Loucy (cell line): ENCODE measurements at regions not wholly inside any gene's neighbourhood (a gene's known extent, or its start where the extent isn't known, plus 50 kb on each side); places are given as distances from the start of the nearest gene placed in this dataset.

ENCODE experiments used
- H2AFZ ChIP-seq: fragments of 200-600 bp; sonication (generic); 2 replicates; pipeline ENCODE4 v1.6.0; 2016; ENCODE audit warnings: antibody characterized with exemption, mild to moderate bottlenecking, low read length, moderate library complexity
- H3F3A ChIP-seq: fragments of 200-600 bp; 2 replicates; pipeline ENCODE4 v1.6.0; 2016; ENCODE audit warnings: antibody characterized with exemption, low read depth, mild to moderate bottlenecking
- H3K27me3 ChIP-seq: fragments of 200-600 bp; sonication (generic); 2 replicates; pipeline ENCODE4 v1.6.1; 2014; ENCODE audit warnings: low read length, mild to moderate bottlenecking; ENCODE audit not compliant: insufficient read depth, poor library complexity, severe bottlenecking
- H3K36me3 ChIP-seq: fragments of 200-600 bp; sonication (generic); 2 replicates; pipeline ENCODE4 v1.6.1; 2016; ENCODE audit warnings: low read length; ENCODE audit not compliant: insufficient read depth
- H3K4me1 ChIP-seq: fragments of 200-600 bp; sonication (generic); 2 replicates; pipeline ENCODE4 v1.5.1; 2014; ENCODE audit warnings: low read length, mild to moderate bottlenecking; ENCODE audit not compliant: insufficient read depth, poor library complexity, severe bottlenecking
- H3K4me2 ChIP-seq: fragments of 200-600 bp; sonication (generic); 2 replicates; pipeline ENCODE4 v1.6.0; 2014; ENCODE audit warnings: antibody characterized with exemption, low read length, low read depth, mild to moderate bottlenecking; ENCODE audit not compliant: poor library complexity, severe bottlenecking
- H3K4me3 ChIP-seq: fragments of 200-600 bp; sonication (generic); 2 replicates; pipeline ENCODE4 v1.5.1; 2014; ENCODE audit warnings: low read length, mild to moderate bottlenecking, mixed read lengths; ENCODE audit not compliant: poor library complexity, severe bottlenecking
- H3K79me2 ChIP-seq: fragments of 200-600 bp; sonication (generic); 2 replicates; pipeline ENCODE4 v1.6.1; 2014; ENCODE audit warnings: low read length; ENCODE audit not compliant: insufficient read depth
- H3K9ac ChIP-seq: fragments of 200-600 bp; sonication (generic); 2 replicates; pipeline ENCODE4 v1.6.0; 2014; ENCODE audit warnings: mild to moderate bottlenecking, low read depth, low read length, moderate library complexity; ENCODE audit not compliant: poor library complexity, severe bottlenecking
- H3K9me2 ChIP-seq: fragments of 200-600 bp; sonication (generic); replicated peaks from 2 replicates; pipeline ENCODE4 v1.6.1; 2016; ENCODE audit warnings: low read depth, low read length, mixed read lengths
- H3K9me3 ChIP-seq: fragments of 200-600 bp; sonication (generic); 2 replicates; pipeline ENCODE4 v1.6.1; 2014; ENCODE audit warnings: mild to moderate bottlenecking, antibody characterized with exemption, low read length, low read depth; ENCODE audit not compliant: insufficient read depth
- H4K20me1 ChIP-seq: fragments of 200-600 bp; sonication (generic); 2 replicates; pipeline ENCODE4 v1.6.0; 2014; ENCODE audit warnings: antibody characterized with exemption, low read length, mild to moderate bottlenecking; ENCODE audit not compliant: insufficient read depth, poor library complexity, severe bottlenecking
- EZH2phosphoT487 ChIP-seq: fragments of 200-600 bp; IDR thresholded peaks from 2 replicates; pipeline ENCODE4 v1.6.1; 2018; ENCODE audit warnings: antibody characterized with exemption, mild to moderate bottlenecking, moderate library complexity, borderline replicate concordance
- TF ChIP-seq, protein P1 (sequence below): fragments of 200-600 bp; sonication (generic); conservative IDR thresholded peaks from 2 replicates; pipeline ENCODE4 v1.5.1; 2014; ENCODE audit warnings: mild to moderate bottlenecking, antibody characterized with exemption, low read length

DNA sequence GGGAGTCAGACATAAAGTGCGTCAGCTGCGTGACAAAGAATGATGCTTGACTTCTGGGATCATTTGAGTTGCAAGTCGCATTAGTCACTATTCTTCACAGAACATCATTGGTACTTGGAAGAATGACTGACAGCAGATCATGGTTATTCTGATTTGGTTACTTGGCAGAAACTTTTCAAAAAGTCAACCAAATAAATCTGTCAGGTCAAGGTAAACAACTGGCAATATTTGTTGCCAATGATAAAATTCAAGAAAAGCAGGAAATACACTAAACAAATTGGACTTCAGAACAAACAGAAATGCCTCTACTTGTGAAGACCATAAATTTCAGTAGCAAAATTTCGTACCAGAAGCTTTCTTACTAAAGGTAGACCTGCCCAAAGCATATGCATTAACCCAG, 221.6 kb downstream of the TFAP2A start:
- H3F3A ChIP-seq, result no peaks in the 10 kb centered on the region
- H3K4me2 ChIP-seq, result no peak overlapping the region
- no peak overlapping the region for H3K4me3 ChIP-seq
- no peaks in the 10 kb centered on the region for H3K79me2 ChIP-seq
- H3K9me3 ChIP-seq, result no peaks in the 10 kb centered on the region
- no peaks in the 10 kb centered on the region for H4K20me1 ChIP-seq
- no peak overlapping the region for H3K9ac ChIP-seq
- no peaks in the 10 kb centered on the region for H3K9me2 ChIP-seq
- no peaks in the 10 kb centered on the region for H3K36me3 ChIP-seq
- H3K4me1 ChIP-seq, result no peaks in the 10 kb centered on the region
- H3K27me3 ChIP-seq, result no peaks in the 10 kb centered on the region
- TF ChIP-seq, protein P1, sequence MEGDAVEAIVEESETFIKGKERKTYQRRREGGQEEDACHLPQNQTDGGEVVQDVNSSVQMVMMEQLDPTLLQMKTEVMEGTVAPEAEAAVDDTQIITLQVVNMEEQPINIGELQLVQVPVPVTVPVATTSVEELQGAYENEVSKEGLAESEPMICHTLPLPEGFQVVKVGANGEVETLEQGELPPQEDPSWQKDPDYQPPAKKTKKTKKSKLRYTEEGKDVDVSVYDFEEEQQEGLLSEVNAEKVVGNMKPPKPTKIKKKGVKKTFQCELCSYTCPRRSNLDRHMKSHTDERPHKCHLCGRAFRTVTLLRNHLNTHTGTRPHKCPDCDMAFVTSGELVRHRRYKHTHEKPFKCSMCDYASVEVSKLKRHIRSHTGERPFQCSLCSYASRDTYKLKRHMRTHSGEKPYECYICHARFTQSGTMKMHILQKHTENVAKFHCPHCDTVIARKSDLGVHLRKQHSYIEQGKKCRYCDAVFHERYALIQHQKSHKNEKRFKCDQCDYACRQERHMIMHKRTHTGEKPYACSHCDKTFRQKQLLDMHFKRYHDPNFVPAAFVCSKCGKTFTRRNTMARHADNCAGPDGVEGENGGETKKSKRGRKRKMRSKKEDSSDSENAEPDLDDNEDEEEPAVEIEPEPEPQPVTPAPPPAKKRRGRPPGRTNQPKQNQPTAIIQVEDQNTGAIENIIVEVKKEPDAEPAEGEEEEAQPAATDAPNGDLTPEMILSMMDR, result no peak
- no peak for TF ChIP-seq EZH2phosphoT487
- no peak overlapping the region for H2AFZ ChIP-seq

DNA sequence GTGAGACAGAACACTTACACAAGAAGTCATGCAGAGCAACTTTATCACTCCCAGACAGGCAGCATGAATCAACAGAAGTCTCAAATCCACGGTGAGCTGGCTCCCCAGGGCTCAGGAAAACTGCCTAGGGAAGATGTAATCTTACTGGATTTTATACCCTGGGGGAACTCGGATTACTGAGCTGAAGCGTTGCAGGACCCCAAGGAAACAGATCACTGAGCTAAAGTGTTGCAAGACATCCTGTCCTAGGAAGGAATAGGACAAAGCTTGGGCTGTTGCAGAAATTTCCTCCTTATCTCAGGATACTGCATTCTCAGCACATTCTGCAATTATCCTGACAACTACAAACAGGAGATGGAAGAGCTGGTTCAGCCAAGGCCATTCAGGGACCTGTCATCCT, 224.8 kb downstream of the TFAP2A start:
- Histone ChIP-seq H3K79me2 (no peaks in the 10 kb centered on the region), H3K4me1 (no peaks in the 10 kb centered on the region), H3K4me3 (no peak overlapping the region), H2AFZ (no peak overlapping the region), H3K9me3 (no peaks in the 10 kb centered on the region), H3K4me2 (no peak overlapping the region), H4K20me1 (no peaks in the 10 kb centered on the region), H3K9me2 (no peaks in the 10 kb centered on the region), H3F3A (no peaks in the 10 kb centered on the region), H3K9ac (no peak overlapping the region), H3K36me3 (no peaks in the 10 kb centered on the region), H3K27me3 (no peaks in the 10 kb centered on the region)
- TF ChIP-seq, protein P1, result no peak
- no peak for TF ChIP-seq EZH2phosphoT487

DNA sequence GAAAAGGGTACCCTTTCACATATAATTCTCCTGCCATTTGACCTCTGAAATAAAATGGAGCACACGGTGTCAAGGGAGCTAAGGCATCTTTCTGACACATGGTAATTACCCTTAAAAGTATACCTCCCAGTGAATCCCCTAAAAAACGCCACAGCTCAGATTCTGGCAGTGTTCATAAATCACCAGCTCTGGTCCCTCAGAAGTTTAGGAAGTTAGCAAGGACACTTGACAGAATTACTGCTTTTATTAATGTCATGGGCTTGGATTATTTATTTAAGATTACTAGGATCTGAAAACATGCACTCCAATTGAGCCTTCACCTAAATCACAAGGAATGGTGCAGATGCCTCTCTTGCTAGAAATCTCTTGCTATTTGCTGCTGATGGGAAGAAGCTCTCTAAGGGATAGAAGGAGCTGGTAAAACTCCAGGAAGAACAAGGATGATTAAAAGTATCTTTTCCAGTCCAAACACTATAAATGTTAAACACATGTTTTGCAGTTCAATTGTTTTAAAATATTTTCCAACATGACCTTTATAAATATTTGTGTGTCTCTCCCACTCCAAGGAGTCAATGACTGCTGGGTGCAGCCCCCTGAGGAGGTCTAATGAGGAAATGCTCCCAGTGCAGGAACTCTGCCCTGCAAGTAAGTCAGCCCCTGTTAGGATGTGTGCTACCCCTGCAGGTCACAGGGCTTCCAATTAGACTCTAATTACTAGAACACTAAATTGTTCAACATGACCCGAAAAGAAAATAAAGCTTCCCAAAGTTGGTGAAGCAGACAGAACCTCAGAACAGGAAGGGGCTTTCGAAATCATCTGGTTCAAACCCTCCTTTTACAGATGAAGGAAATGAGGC, 230.3 kb downstream of the TFAP2A start:
- Histone ChIP-seq H2AFZ (no peak overlapping the region; the same call in 1 of the 2 replicates), H3K9ac (no peak overlapping the region), H3K9me3 (no peaks in the 10 kb centered on the region), H3F3A (no peaks in the 10 kb centered on the region), H3K4me3 (no peak overlapping the region), H3K4me1 (no peaks in the 10 kb centered on the region), H3K36me3 (no peaks in the 10 kb centered on the region), H3K79me2 (no peaks in the 10 kb centered on the region), H4K20me1 (no peaks in the 10 kb centered on the region), H3K27me3 (no peaks in the 10 kb centered on the region), H3K9me2 (no peaks in the 10 kb centered on the region), H3K4me2 (no peak overlapping the region)
- TF ChIP-seq EZH2phosphoT487, result no peak
- TF ChIP-seq, protein P1, result no peak
